GM23248 (cell line): ENCODE measurements at regions not wholly inside any gene's neighbourhood (a gene's known extent, or its start where the extent isn't known, plus 50 kb on each side); places are given as distances from the start of the nearest gene placed in this dataset.

Experiments
- EZH2 ChIP-seq: fragments of 200-600 bp; sonication (generic); IDR thresholded peaks from 2 replicates; pipeline ENCODE4 v1.6.1; 2018; ENCODE audit warnings: antibody characterized with exemption, mild to moderate bottlenecking; ENCODE audit not compliant: insufficient read depth, poor library complexity, severe bottlenecking
- EZH2phosphoT487 ChIP-seq: fragments of 200-600 bp; sonication (generic); IDR thresholded peaks from 2 replicates; pipeline ENCODE4 v1.6.1; 2018; ENCODE audit warnings: antibody characterized with exemption, moderate library complexity, mild to moderate bottlenecking, low read depth; ENCODE audit not compliant: insufficient read depth

DNA sequence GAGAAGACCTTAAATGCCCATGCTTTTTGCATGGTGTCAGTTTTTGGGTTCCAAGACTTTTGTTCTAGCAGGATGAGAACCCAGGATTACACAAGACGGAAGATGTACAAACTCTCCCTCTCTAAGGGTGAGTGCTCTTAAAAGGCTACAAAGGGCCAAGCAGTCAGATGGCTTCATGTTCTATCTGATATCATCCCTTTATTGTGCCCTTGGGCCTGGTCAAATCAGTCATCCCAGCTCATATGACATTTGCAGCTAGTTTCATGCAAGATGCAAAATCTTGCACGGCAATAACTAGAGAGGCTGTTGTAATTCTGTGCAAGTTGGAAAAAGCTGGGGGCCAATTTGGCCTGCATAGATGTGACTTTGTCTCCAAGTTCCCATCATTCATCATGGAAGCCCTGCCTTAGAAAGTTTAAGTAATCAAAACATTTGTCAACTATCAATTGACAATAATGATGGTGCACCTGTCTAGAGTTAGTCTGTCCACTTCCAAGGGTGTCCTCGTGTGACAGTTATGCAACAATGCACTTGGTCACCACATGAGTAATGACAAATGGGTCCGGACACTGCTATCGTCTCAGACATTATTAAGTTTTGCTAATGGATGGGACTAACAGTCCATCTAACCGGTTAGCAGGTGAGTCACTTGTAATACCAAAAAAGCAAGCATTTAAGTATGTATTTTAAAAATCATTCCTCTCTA is 58.6 kb upstream of the ZFHX3 start:
- TF ChIP-seq EZH2 = no peak
- TF ChIP-seq EZH2phosphoT487 = no peak
